ENCODE measurements at regions not wholly inside any gene's neighbourhood (a gene's known extent, or its start where the extent isn't known, plus 50 kb on each side); places are given as distances from the start of the nearest gene placed in this dataset.

- H3K36me3 ChIP-seq (replicated peaks in 1 of 2; ENCODE audit: control insufficient read depth in 1 of 2, insufficient read depth in 2 of 2, low read length in 2 of 2) = no peaks in the 10 kb centered on the region
- H3K79me2 ChIP-seq (ENCODE audit: insufficient read depth, low read length) = no peaks in the 10 kb centered on the region
- Mint-ChIP-seq H3K4me3 (no peak overlapping the region), H3K4me1 (no peaks in the 10 kb centered on the region), H3K27ac (no peak overlapping the region), H3K36me3 (no peaks in the 10 kb centered on the region), H3K9me3 (peaks cover 0 to 7% (median 1%) of the 10 kb centered on the region in 7 donors), H3K27me3 (ENCODE audit: low read depth in 3 of 3) (no peaks in the 10 kb centered on the region)
- no peaks in the 10 kb centered on the region for H3K9me3 ChIP-seq (replicated peaks in 1 of 2; ENCODE audit: control insufficient read depth in 1 of 2, insufficient read depth in 1 of 2, low read length in 2 of 2)
- intact Hi-C loops (cut with micrococcal nuclease) = no loop called here
- no peaks in the 10 kb centered on the region for H3K27me3 ChIP-seq (ENCODE audit: control insufficient read depth in 2 of 2, insufficient read depth in 2 of 2, low read length in 2 of 2)
- no peak overlapping the region for H3K27ac ChIP-seq (ENCODE audit: low read depth in 1 of 2, low read length in 2 of 2)
- no peak overlapping the region for H3K4me2 ChIP-seq (replicated peaks; ENCODE audit: extremely low read depth, low read length, poor library complexity, severe bottlenecking)
- TF ChIP-seq CTCF (IDR thresholded peaks at IDR 0.05) = no peak
- H2AFZ ChIP-seq (ENCODE audit: insufficient read depth, low read depth, low read length, poor library complexity, severe bottlenecking) = no peak overlapping the region
- no peak for DNase-seq
- no peak overlapping the region for H3K4me3 ChIP-seq (replicated peaks in 1 of 3; ENCODE audit: low read depth in 2 of 3, low read length in 3 of 3)
- no peak overlapping the region for H3K9ac ChIP-seq (ENCODE audit: insufficient read depth, low read length, poor library complexity, severe bottlenecking)
- H4K20me1 ChIP-seq (ENCODE audit: insufficient read depth, low read length) = no peaks in the 10 kb centered on the region
- no peaks in the 10 kb centered on the region for H3K4me1 ChIP-seq (ENCODE audit: control insufficient read depth in 1 of 2, insufficient read depth in 2 of 2, low read length in 2 of 2)
- 72% methylated on average over 3 of the region's 3 CpGs for WGBS (ENCODE audit: insufficient coverage)
Observed at GRCh38 chr12:118608770-118609344, 232.5 kb downstream of the SUDS3 start.

- intact Hi-C loops (cut with micrococcal nuclease) = no loop called here
- H3K36me3 ChIP-seq (replicated peaks in 1 of 2; ENCODE audit: control insufficient read depth in 1 of 2, insufficient read depth in 2 of 2, low read length in 2 of 2) = no peaks in the 10 kb centered on the region
- Mint-ChIP-seq H3K36me3 (no peaks in the 10 kb centered on the region), H3K9me3 (peaks cover 0 to 7% (median 1%) of the 10 kb centered on the region in 7 donors), H3K27me3 (ENCODE audit: low read depth in 3 of 3) (peaks cover 0 to 2% (median 0%) of the 10 kb centered on the region in 3 donors), H3K27ac (no peak overlapping the region), H3K4me3 (no peak overlapping the region), H3K4me1 (no peaks in the 10 kb centered on the region)
- no peak overlapping the region for H3K4me2 ChIP-seq (replicated peaks; ENCODE audit: extremely low read depth, low read length, poor library complexity, severe bottlenecking)
- H3K9ac ChIP-seq (ENCODE audit: insufficient read depth, low read length, poor library complexity, severe bottlenecking) = no peak overlapping the region
- H3K79me2 ChIP-seq (ENCODE audit: insufficient read depth, low read length) = no peaks in the 10 kb centered on the region
- no peak for DNase-seq
- no peak overlapping the region for H3K4me3 ChIP-seq (replicated peaks in 1 of 3; ENCODE audit: low read depth in 2 of 3, low read length in 3 of 3)
- no peak overlapping the region for H3K27ac ChIP-seq (ENCODE audit: low read depth in 1 of 2, low read length in 2 of 2)
- H3K27me3 ChIP-seq (ENCODE audit: control insufficient read depth in 2 of 2, insufficient read depth in 2 of 2, low read length in 2 of 2) = no peaks in the 10 kb centered on the region
- H3K4me1 ChIP-seq (ENCODE audit: control insufficient read depth in 1 of 2, insufficient read depth in 2 of 2, low read length in 2 of 2) = no peaks in the 10 kb centered on the region
- no peak overlapping the region for H2AFZ ChIP-seq (ENCODE audit: insufficient read depth, low read depth, low read length, poor library complexity, severe bottlenecking)
- 44% methylated on average over 6 of the region's 9 CpGs for whole genome bisulfite sequencing (ENCODE audit: insufficient coverage)
- no peak for TF ChIP-seq CTCF (IDR thresholded peaks at IDR 0.05)
- no peaks in the 10 kb centered on the region for H3K9me3 ChIP-seq (replicated peaks in 1 of 2; ENCODE audit: control insufficient read depth in 1 of 2, insufficient read depth in 1 of 2, low read length in 2 of 2)
- no peaks in the 10 kb centered on the region for H4K20me1 ChIP-seq (ENCODE audit: insufficient read depth, low read length)
Observed at GRCh38 chr12:118611295-118611694, 234.9 kb downstream of the SUDS3 start.
